GM21737 (cell line): ENCODE measurements at regions not wholly inside any gene's neighbourhood (a gene's known extent, or its start where the extent isn't known, plus 50 kb on each side); places are given as distances from the start of the nearest gene placed in this dataset.
"Not testable (repeated sequence)": the region's sequence is repeated elsewhere in the genome, so short reads cannot be mapped to it uniquely, and the experiment has no call there.

Experiments used
- ATAC-seq: cut with Tn5 transposase; IDR thresholded peaks from one replicate; pipeline ENCODE4 v1.9.1; 2021; ENCODE audit warnings: mild to moderate bottlenecking, moderate library complexity; ENCODE audit not compliant: unreplicated experiment

GRCh38 chr18:28778706-28779105 is 601.8 kb upstream of the CDH2 start:
- no peak for ATAC-seq

GRCh38 chr18:28777756-28778155 is 600.8 kb upstream of the CDH2 start:
- ATAC-seq, result no peak

GRCh38 chr18:28771849-28772248 is 594.9 kb upstream of the CDH2 start:
- no peak for ATAC-seq

- ATAC-seq, result no peak
These were observed 592.1 kb upstream of the CDH2 start for GRCh38 chr18:28768791-28769768.

- no peak for ATAC-seq
These were observed 590.8 kb upstream of the CDH2 start for GRCh38 chr18:28767727-28768211.

- ATAC-seq, result no peak
These were observed 590.3 kb upstream of the CDH2 start for GRCh38 chr18:28767201-28767600.

- no peak for ATAC-seq
These were observed 589.8 kb upstream of the CDH2 start for GRCh38 chr18:28766721-28767120.

GRCh38 chr18:28766027-28766426 is 589.1 kb upstream of the CDH2 start:
- ATAC-seq, result no peak

- ATAC-seq, result no peak
These were observed 583.4 kb upstream of the CDH2 start for GRCh38 chr18:28760299-28760698.

- no peak for ATAC-seq
These were observed 580.6 kb upstream of the CDH2 start for GRCh38 chr18:28757466-28758008.

- no peak for ATAC-seq
These were observed 566.2 kb upstream of the CDH2 start for GRCh38 chr18:28743115-28743514.

GRCh38 chr18:28740575-28740974 is 563.6 kb upstream of the CDH2 start:
- ATAC-seq, result no peak

- ATAC-seq, result no peak
These were observed 560.0 kb upstream of the CDH2 start for GRCh38 chr18:28736951-28737350.

- ATAC-seq, result no peak
These were observed 559.3 kb upstream of the CDH2 start for GRCh38 chr18:28736223-28736622.

GRCh38 chr18:28735731-28736130 is 558.8 kb upstream of the CDH2 start:
- ATAC-seq, result no peak

- ATAC-seq, result no peak
These were observed 552.4 kb upstream of the CDH2 start for GRCh38 chr18:28729321-28729720.

GRCh38 chr18:28728891-28729290 is 552.0 kb upstream of the CDH2 start:
- no peak for ATAC-seq

- not testable (repeated sequence) for ATAC-seq
These were observed 550.3 kb upstream of the CDH2 start for GRCh38 chr18:28727189-28727588.

- ATAC-seq, result no peak
These were observed 548.9 kb upstream of the CDH2 start for GRCh38 chr18:28725876-28726275.

GRCh38 chr18:28723506-28723905 is 546.6 kb upstream of the CDH2 start:
- ATAC-seq, result no peak

- no peak for ATAC-seq
These were observed 541.8 kb upstream of the CDH2 start for GRCh38 chr18:28718696-28719095.

- ATAC-seq, result no peak
These were observed 539.4 kb upstream of the CDH2 start for GRCh38 chr18:28716338-28716737.
